IMR-90 (cell line): ENCODE measurements at regions not wholly inside any gene's neighbourhood (a gene's known extent, or its start where the extent isn't known, plus 50 kb on each side); places are given as distances from the start of the nearest gene placed in this dataset.
A peak's percentile ranks its signal among the peaks of the same experiment; 100 is the strongest.

Experiments
- ATAC-seq: fragments of 200-7000 bp; cut with Tn5 transposase; 2 replicates; pipeline ENCODE4 v1.9.1; 2020; ENCODE audit warnings: low read depth, mild to moderate bottlenecking, moderate library complexity
- BruUV-seq: library from RNA; stranded (reverse); fragments of 400-500 nt; replicated peaks from 2 replicates; lab custom pipeline; 2021; lab: Mats Ljungman, UMichigan
- CTCF ChIA-PET: fragments of 300-600 bp; formaldehyde crosslinking; extraction: SDS; loops from one replicate; lab custom pipeline; 2021; ENCODE audit warnings: antibody characterized with exemption; lab: Yijun Ruan, JAX
- POLR2A ChIA-PET: fragments of 300-600 bp; sonication (Branson Sonifier 250); formaldehyde crosslinking; loops from one replicate; lab custom pipeline; 2022; ENCODE audit warnings: antibody characterized with exemption; ENCODE audit not compliant: unreplicated experiment; lab: Charles Lee
- DNase-seq: peaks from one replicate; pipeline ENCODE4 v3.0.0; 2013
- H2AFZ ChIP-seq: replicated peaks from 2 replicates; pipeline ENCODE3; 2013; ENCODE audit warnings: low read length, mild to moderate bottlenecking; ENCODE audit not compliant: poor library complexity
- H2AK5ac ChIP-seq: 2 replicates; pipeline ENCODE4 v1.6.1; 2013; ENCODE audit warnings: low read depth, low read length, inconsistent platforms
- H2AK9ac ChIP-seq: replicated peaks from 2 replicates; pipeline ENCODE3; 2013; ENCODE audit warnings: mild to moderate bottlenecking, low read depth, low read length, moderate library complexity; ENCODE audit not compliant: poor library complexity
- H2BK120ac ChIP-seq: 2 replicates; pipeline ENCODE4 v1.6.1; 2013; ENCODE audit warnings: low read depth, low read length, inconsistent platforms
- H2BK15ac ChIP-seq: 3 replicates; pipeline ENCODE4 v1.6.1; 2013; ENCODE audit warnings: low read depth, low read length, inconsistent platforms
- H2BK20ac ChIP-seq: 2 replicates; pipeline ENCODE4 v1.6.1; 2013; ENCODE audit warnings: low read depth, mild to moderate bottlenecking, inconsistent platforms, low read length, moderate library complexity
- H2BK5ac ChIP-seq: 2 replicates; pipeline ENCODE4 v1.6.1; 2013; ENCODE audit warnings: mild to moderate bottlenecking, low read depth, low read length, inconsistent platforms; ENCODE audit not compliant: poor library complexity, severe bottlenecking
- H3K14ac ChIP-seq: replicated peaks from 2 replicates; pipeline ENCODE4 v1.6.1; 2013; ENCODE audit warnings: low read depth, low read length, inconsistent platforms
- H3K18ac ChIP-seq: 2 replicates; pipeline ENCODE4 v1.6.1; 2013; ENCODE audit warnings: low read depth, low read length, control low read depth
- H3K23ac ChIP-seq: 2 replicates; pipeline ENCODE4 v1.6.1; 2013; ENCODE audit warnings: low read depth, low read length, inconsistent platforms
- H3K27ac ChIP-seq: 2 replicates; pipeline ENCODE4 v1.5.1; 2013; ENCODE audit warnings: mild to moderate bottlenecking, control low read depth, low read length; ENCODE audit not compliant: insufficient read depth
- H3K27me3 ChIP-seq: 2 replicates; pipeline ENCODE4 v1.6.1; 2013; ENCODE audit warnings: low read length; ENCODE audit not compliant: control insufficient read depth, insufficient read depth
- H3K36me3 ChIP-seq: 2 replicates; pipeline ENCODE4 v1.6.1; 2013; ENCODE audit warnings: low read length, mixed read lengths; ENCODE audit not compliant: control insufficient read depth, insufficient read depth
- H3K4ac ChIP-seq: 2 replicates; pipeline ENCODE4 v1.6.1; 2013; ENCODE audit warnings: low read depth, low read length, inconsistent platforms
- H3K4me1 ChIP-seq: 2 replicates; pipeline ENCODE4 v1.6.1; 2013; ENCODE audit warnings: low read length, mixed read lengths; ENCODE audit not compliant: control insufficient read depth, insufficient read depth
- H3K4me2 ChIP-seq: 2 replicates; pipeline ENCODE4 v1.6.1; 2013; ENCODE audit warnings: low read depth, mild to moderate bottlenecking, control low read depth, low read length, moderate library complexity
- H3K4me3 ChIP-seq: 2 replicates; pipeline ENCODE4 v1.5.1; 2013; ENCODE audit warnings: low read depth, mild to moderate bottlenecking, control low read depth, low read length, moderate library complexity; ENCODE audit not compliant: insufficient read depth
- H3K56ac ChIP-seq: 2 replicates; pipeline ENCODE4 v1.6.1; 2013; ENCODE audit warnings: low read length, inconsistent platforms; ENCODE audit not compliant: insufficient read depth; ENCODE audit errors: extremely low read depth
- H3K79me1 ChIP-seq, 2 experiments: 2 replicates each; pipeline ENCODE4 v1.6.1; 2013; ENCODE audit warnings: low read length in 2 of 2, inconsistent platforms in 1 of 2, low read depth in 1 of 2
- H3K9ac ChIP-seq: 2 replicates; pipeline ENCODE4 v1.6.1; 2013; ENCODE audit warnings: low read depth, low read length, control low read depth
- H3K9me1 ChIP-seq: 2 replicates; pipeline ENCODE4 v1.6.1; 2013; ENCODE audit warnings: low read length, inconsistent platforms; ENCODE audit not compliant: insufficient read depth
- H3K9me3 ChIP-seq: 2 replicates; pipeline ENCODE4 v1.6.1; 2013; ENCODE audit warnings: low read length; ENCODE audit not compliant: control insufficient read depth, insufficient read depth
- H4K20me1 ChIP-seq: 2 replicates; pipeline ENCODE4 v1.6.1; 2013; ENCODE audit warnings: low read length, inconsistent platforms; ENCODE audit not compliant: insufficient read depth
- H4K5ac ChIP-seq: 2 replicates; pipeline ENCODE4 v1.6.1; 2013; ENCODE audit warnings: mild to moderate bottlenecking, low read depth, low read length, control low read depth
- H4K8ac ChIP-seq, 2 experiments: 2 replicates each; pipeline ENCODE4 v1.6.1; 2013; ENCODE audit warnings: low read depth in 2 of 2, low read length in 2 of 2, control low read depth in 1 of 2, inconsistent platforms in 1 of 2
- H4K91ac ChIP-seq: 2 replicates; pipeline ENCODE4 v1.6.1; 2013; ENCODE audit warnings: low read depth, low read length, inconsistent platforms; ENCODE audit not compliant: insufficient read depth
- BHLHE40 ChIP-seq: fragments of 150-350 bp; IDR thresholded peaks from 2 replicates; pipeline ENCODE4 v1.6.1; 2016; ENCODE audit warnings: mild to moderate bottlenecking, low read depth, low read length
- CEBPB ChIP-seq: IDR thresholded peaks from 2 replicates; pipeline ENCODE4 v1.6.1; 2012; ENCODE audit warnings: low read depth, low read length, improper control_type of control experiment
- CHD1 ChIP-seq: IDR thresholded peaks from 2 replicates; pipeline ENCODE4 v1.6.1; 2012; ENCODE audit warnings: low read depth, low read length, improper control_type of control experiment
- CTCF ChIP-seq: conservative IDR thresholded peaks from 2 replicates; pipeline ENCODE4 v1.5.1; 2012; ENCODE audit warnings: mild to moderate bottlenecking, low read depth, low read length, improper control_type of control experiment
- ELK1 ChIP-seq: fragments of 150-350 bp; IDR thresholded peaks from 2 replicates; pipeline ENCODE4 v1.6.1; 2016; ENCODE audit warnings: low read depth, mild to moderate bottlenecking, low read length, moderate library complexity, borderline replicate concordance
- FOS ChIP-seq: fragments of 150-350 bp; IDR thresholded peaks from 2 replicates; pipeline ENCODE4 v1.6.1; 2016; ENCODE audit warnings: low read depth, low read length
- MAFK ChIP-seq: IDR thresholded peaks from 2 replicates; pipeline ENCODE4 v1.6.1; 2012; ENCODE audit warnings: low read depth, low read length, improper control_type of control experiment
- MAZ ChIP-seq: IDR thresholded peaks from 2 replicates; pipeline ENCODE4 v1.6.1; 2012; ENCODE audit warnings: low read depth, mild to moderate bottlenecking, low read length, improper control_type of control experiment, moderate library complexity, borderline replicate concordance
- MXI1 ChIP-seq: IDR thresholded peaks from 2 replicates; pipeline ENCODE4 v1.6.1; 2012; ENCODE audit warnings: low read depth, mild to moderate bottlenecking, low read length, moderate library complexity, borderline replicate concordance
- NFE2L2 ChIP-seq: fragments of 150-350 bp; IDR thresholded peaks from 2 replicates; pipeline ENCODE4 v1.6.1; 2016; ENCODE audit warnings: low read depth, mild to moderate bottlenecking, low read length
- POLR2A ChIP-seq: IDR thresholded peaks from 2 replicates; pipeline ENCODE4 v1.6.1; 2012; ENCODE audit warnings: mild to moderate bottlenecking, low read depth, low read length
- RAD21 ChIP-seq: IDR thresholded peaks from 2 replicates; pipeline ENCODE4 v1.6.1; 2012; ENCODE audit warnings: low read length, improper control_type of control experiment
- RCOR1 ChIP-seq: IDR thresholded peaks from 2 replicates; pipeline ENCODE4 v1.6.1; 2012; ENCODE audit warnings: mild to moderate bottlenecking, low read length, improper control_type of control experiment; ENCODE audit not compliant: insufficient replicate concordance
- RFX5 ChIP-seq: IDR thresholded peaks from 2 replicates; pipeline ENCODE4 v1.8.0; 2012; ENCODE audit warnings: low read depth, mild to moderate bottlenecking, low read length, moderate library complexity
- SMC3 ChIP-seq: fragments of 150-350 bp; IDR thresholded peaks from 2 replicates; pipeline ENCODE4 v1.6.1; 2016; ENCODE audit warnings: low read depth, mild to moderate bottlenecking, antibody characterized with exemption, low read length, moderate library complexity
- USF2 ChIP-seq: fragments of 150-350 bp; IDR thresholded peaks from 2 replicates; pipeline ENCODE4 v1.6.1; 2017; ENCODE audit warnings: mild to moderate bottlenecking, antibody characterized with exemption, low read length, low read depth
- WGBS, 2 experiments: methylation state at CpG; one replicate each; pipeline versions ENCODE4 v1.1.5 to v1.1.7; 2013; ENCODE audit warnings: missing lambda C conversion rate in 2 of 2; ENCODE audit not compliant: insufficient read length in 1 of 2; ENCODE audit errors: extremely low coverage in 2 of 2; 5-methylcytosine and 5-hydroxymethylcytosine counted together
- dilution Hi-C: fragments of 300-500 bp; cut with HindIII; formaldehyde crosslinking; loops from one replicate; pipeline ENCODE4 v1.14.3; 2018; ENCODE audit warnings: low sequenced_read_pairs; ENCODE audit not compliant: unreplicated experiment
- in situ Hi-C: fragments of 300-500 bp; cut with MboI; formaldehyde crosslinking; loops from 3 replicates; pipeline ENCODE4 v1.14.3; 2019; ENCODE audit warnings: low sequenced_read_pairs, inconsistent platforms, mixed read lengths
- intact Hi-C: fragments of 100-400 bp; cut with micrococcal nuclease; formaldehyde crosslinking; loops from 2 replicates; pipeline ENCODE4 v1.10.0; 2022

- H3K36me3 ChIP-seq = no peaks in the 10 kb centered on the region
- TF ChIP-seq FOS (no peak), NFE2L2 (no peak), MAZ (no peak), RAD21 (no peak), MXI1 (no peak), BHLHE40 (no peak), CTCF (no peak), RFX5 (no peak), CHD1 (no peak), USF2 (no peak), MAFK (no peak), RCOR1 (no peak), CEBPB (no peak), POLR2A (no peak), SMC3 (no peak), ELK1 (no peak)
- H3K9ac ChIP-seq = no peak overlapping the region
- ChIA-PET POLR2A (no interaction called here), CTCF (no interaction called here)
- H3K9me3 ChIP-seq = peaks cover 13% of the 10 kb centered on the region
- H4K20me1 ChIP-seq = no peaks in the 10 kb centered on the region
- H2BK15ac ChIP-seq = no peak overlapping the region
- H2AK5ac ChIP-seq = no peak overlapping the region
- dilution Hi-C loops (no loop called here), in situ Hi-C loops (no loop called here), intact Hi-C loops (no loop called here)
- peaks cover 2% of the 10 kb centered on the region; the same call in 1 of the 2 replicates for H3K4me1 ChIP-seq
- H2BK20ac ChIP-seq = no peak overlapping the region; the same call in 1 of the 2 replicates
- no peak overlapping the region for H4K5ac ChIP-seq
- H3K4me2 ChIP-seq = no peak overlapping the region
- DNase-seq (no peak), ATAC-seq (no peak)
- H2AK9ac ChIP-seq = no peak overlapping the region
- H3K14ac ChIP-seq = 0 out of 2 replicates have a peak overlapping the region, but pooled peaks have one; percentile 19
- WGBS, 2 experiments = no CpG with 5 or more reads among the region's 1 CpG
- 0 out of 2 replicates have a peak overlapping the region, but pooled peaks have one; percentile 19 for H3K23ac ChIP-seq
- peak overlapping the region; percentile 10; the same call in 1 of the 2 replicates for H3K4ac ChIP-seq
- no peaks in the 10 kb centered on the region for H3K79me1 ChIP-seq
- H2BK5ac ChIP-seq = no peak overlapping the region
- no peak overlapping the region for H3K4me3 ChIP-seq
- no peak overlapping the region for H2AFZ ChIP-seq
- H2BK120ac ChIP-seq = no peak overlapping the region
- peaks cover 4% of the 10 kb centered on the region for H3K9me1 ChIP-seq
- BruUV-seq = no TSS peak
- H3K27ac ChIP-seq = no peak overlapping the region
- no peak overlapping the region for H4K91ac ChIP-seq
- 0 out of 2 replicates have a peak overlapping the region, but pooled peaks have one; percentile 34 for H3K18ac ChIP-seq
- no peak overlapping the region for H3K56ac ChIP-seq
- no peaks in the 10 kb centered on the region for H3K27me3 ChIP-seq
- H4K8ac ChIP-seq = no peak overlapping the region
Measured at GRCh38 chr2:67579806-67580205, 182.7 kb downstream of the ETAA1 start.
